GM12874 (cell line): ENCODE measurements at regions not wholly inside any gene's neighbourhood (a gene's known extent, or its start where the extent isn't known, plus 50 kb on each side); places are given as distances from the start of the nearest gene placed in this dataset.

Source experiments
- CTCF ChIP-seq: IDR thresholded peaks from 2 replicates; pipeline ENCODE4 v1.5.1; 2011; ENCODE audit warnings: low read depth, mild to moderate bottlenecking, control low read depth, low read length, moderate library complexity; ENCODE audit not compliant: insufficient read depth

GRCh38 chr10:117900280-117900679 is 146.5 kb downstream of the RAB11FIP2 start:
- no peak for TF ChIP-seq CTCF

- no peak for TF ChIP-seq CTCF
Observed at GRCh38 chr10:117903854-117904253, 142.9 kb downstream of the RAB11FIP2 start.

GRCh38 chr10:117905404-117905803 is 141.3 kb downstream of the RAB11FIP2 start:
- TF ChIP-seq CTCF, result no peak

GRCh38 chr10:117911684-117912083 is 135.1 kb downstream of the RAB11FIP2 start:
- TF ChIP-seq CTCF, result no peak

DNA sequence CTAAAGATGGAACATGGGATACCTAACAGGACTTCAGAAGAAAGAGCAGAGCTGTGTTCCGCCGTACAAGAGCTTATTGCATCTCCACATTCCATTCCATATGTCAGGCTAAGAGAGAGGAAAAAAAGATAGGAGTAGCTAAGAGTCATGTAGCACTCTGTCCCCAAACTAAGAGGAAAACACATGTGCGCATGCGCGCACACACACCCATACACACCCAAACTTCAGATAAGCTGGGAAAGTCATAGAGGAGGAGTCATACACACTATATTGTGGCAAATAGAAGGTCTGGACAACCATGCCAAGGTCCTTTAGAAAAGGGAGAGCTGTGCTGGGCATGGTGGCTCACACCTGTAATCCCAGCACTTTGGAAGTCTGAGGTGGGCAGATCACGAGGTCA is 132.4 kb downstream of the RAB11FIP2 start:
- no peak for TF ChIP-seq CTCF

GRCh38 chr10:117920956-117921355 is 125.8 kb downstream of the RAB11FIP2 start:
- TF ChIP-seq CTCF, result no peak

- TF ChIP-seq CTCF, result no peak
Observed at GRCh38 chr10:117921421-117921820, 125.3 kb downstream of the RAB11FIP2 start.

- TF ChIP-seq CTCF, result no peak
Observed at GRCh38 chr10:117924820-117925219, 121.9 kb downstream of the RAB11FIP2 start.
